HS-5 (cell line): ENCODE measurements at regions not wholly inside any gene's neighbourhood (a gene's known extent, or its start where the extent isn't known, plus 50 kb on each side); places are given as distances from the start of the nearest gene placed in this dataset.

ENCODE experiments used
- DNase-seq: peaks from one replicate; pipeline ENCODE4 v3.0.0-alpha.2; 2012; ENCODE audit warnings: low read depth

DNA sequence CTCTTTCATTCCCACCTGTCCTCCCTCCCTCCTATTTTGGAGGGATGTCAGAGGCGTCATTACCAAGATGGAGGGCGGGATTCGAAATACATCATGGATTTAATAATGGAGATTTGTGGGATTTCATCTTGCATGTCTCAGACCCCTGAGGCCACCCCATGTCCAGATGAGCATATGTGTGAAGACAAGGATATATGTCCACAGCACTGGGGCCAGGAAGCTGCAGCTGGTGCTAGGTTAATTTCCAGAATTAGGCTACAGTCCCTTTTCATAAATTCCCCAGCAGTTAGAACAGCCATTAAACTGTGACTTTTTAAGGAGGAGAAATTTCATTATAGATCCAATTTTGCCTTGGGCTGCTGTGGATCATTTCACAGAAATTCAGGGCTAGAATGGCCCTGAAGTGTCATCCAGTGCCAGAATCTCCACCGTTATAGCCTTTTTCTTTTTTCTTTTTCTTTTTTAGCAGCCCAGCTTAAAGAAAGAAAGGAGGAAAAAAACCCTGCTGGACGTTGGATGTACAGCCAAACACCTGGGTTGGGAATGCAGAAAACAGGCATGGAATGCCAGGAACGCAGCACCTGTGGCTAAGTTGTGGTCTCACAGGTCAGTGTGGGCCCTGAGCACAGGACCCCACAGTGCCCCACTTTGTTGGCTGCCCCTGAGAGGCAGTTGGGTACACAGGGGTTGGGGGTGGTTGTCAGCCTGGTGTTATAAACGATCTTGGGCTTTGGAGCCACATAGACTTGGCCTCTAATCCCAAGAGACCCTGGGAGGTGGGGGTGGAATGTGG lies 50.2 kb upstream of the CXCL14 start:
- no peak for DNase-seq
